HepG2 (cell line): ENCODE measurements at regions not wholly inside any gene's neighbourhood (a gene's known extent, or its start where the extent isn't known, plus 50 kb on each side); places are given as distances from the start of the nearest gene placed in this dataset.

Source experiments
- ATAC-seq: fragments of 200-7000 bp; cut with Tn5 transposase; 3 replicates; pipeline ENCODE4 v1.9.1; 2020; ENCODE audit warnings: mild to moderate bottlenecking, moderate library complexity
- BruUV-seq: library from RNA; stranded (reverse); fragments of 400-500 nt; replicated peaks from 2 replicates; lab custom pipeline; 2021; lab: Mats Ljungman, UMichigan
- CTCF ChIA-PET: fragments of 300-600 bp; formaldehyde crosslinking; extraction: SDS; loops from one replicate; lab custom pipeline; 2021; ENCODE audit warnings: low total read pairs, inconsistent platforms, low intra/inter-chr PET ratio; lab: Yijun Ruan, JAX
- POLR2A ChIA-PET: fragments of 350-600 bp; sonication (Branson Sonifier 250); formaldehyde crosslinking; loops from one replicate; lab custom pipeline; 2020; ENCODE audit warnings: antibody characterized with exemption, inconsistent platforms; lab: Yijun Ruan, JAX
- DNase-seq: peaks from one replicate; pipeline ENCODE4 v3.0.0-alpha.2; 2015; ENCODE audit warnings: low spot score
- FAIRE-seq: peaks from 3 replicates; lab custom pipeline; 2011; peaks lifted over from hg19 to GRCh38; lab: Jason Lieb, UNC
- H2AFZ ChIP-seq: one replicate; pipeline ENCODE4 v1.6.1; 2011; ENCODE audit warnings: low read length, inconsistent platforms
- H3K27ac ChIP-seq: fragments of 300-600 bp; 3 replicates; pipeline ENCODE4 v1.8.0; 2011; ENCODE audit warnings: mixed run types, mild to moderate bottlenecking, mixed read lengths, low read length, inconsistent platforms; ENCODE audit not compliant: insufficient read depth; ENCODE audit errors: extremely low read length
- H3K27me3 ChIP-seq, 2 experiments: fragments of 200-600 bp in 1 of 2; 2 replicates in 1 of 2; 3 replicates in 1 of 2; pipeline versions ENCODE4 v1.6.0 to v1.8.0; 2011; ENCODE audit warnings: low read length in 2 of 2, mild to moderate bottlenecking in 2 of 2, moderate library complexity in 2 of 2, inconsistent platforms in 1 of 2; ENCODE audit not compliant: insufficient read depth in 2 of 2, control insufficient read depth in 1 of 2
- H3K36me3 ChIP-seq, 2 experiments: fragments of 200-600 bp in 1 of 2; replicated peaks in 1 of 2; 2 replicates in 1 of 2; 3 replicates in 1 of 2; pipeline versions ENCODE4 v1.5.1 to v1.8.0; 2011; ENCODE audit warnings: low read length in 2 of 2, inconsistent platforms in 1 of 2; ENCODE audit not compliant: insufficient read depth in 2 of 2, control insufficient read depth in 1 of 2
- H3K4me1 ChIP-seq: 2 replicates; pipeline ENCODE4 v1.5.1; 2012; ENCODE audit warnings: low read length, inconsistent platforms; ENCODE audit not compliant: insufficient read depth
- H3K4me2 ChIP-seq: 2 replicates; pipeline ENCODE4 v1.6.0; 2011; ENCODE audit warnings: low read depth, low read length, inconsistent platforms
- H3K4me3 ChIP-seq, 3 experiments: fragments of 200-600 bp in 1 of 3; sonication (generic), shearing (Covaris generic) in 1 of 3; replicated peaks in 1 of 3; 2 replicates each; pipeline ENCODE4 v1.5.1; 2011 to 2016; ENCODE audit warnings: low read length in 3 of 3, inconsistent platforms in 2 of 3, low read depth in 2 of 3, mild to moderate bottlenecking in 2 of 3, control low read depth in 1 of 3, mixed read lengths in 1 of 3; ENCODE audit not compliant: insufficient read depth in 1 of 3
- H3K79me2 ChIP-seq: one replicate; pipeline ENCODE4 v1.6.1; 2011; ENCODE audit warnings: low read length, inconsistent platforms; ENCODE audit not compliant: insufficient read depth
- H3K9ac ChIP-seq: 2 replicates; pipeline ENCODE4 v1.6.0; 2011; ENCODE audit warnings: mild to moderate bottlenecking, low read depth, low read length, inconsistent platforms; ENCODE audit not compliant: insufficient read depth
- H3K9me3 ChIP-seq: 2 replicates; pipeline ENCODE4 v1.5.1; 2012; ENCODE audit warnings: mild to moderate bottlenecking, low read length
- H4K20me1 ChIP-seq: 2 replicates; pipeline ENCODE4 v1.6.0; 2011; ENCODE audit warnings: inconsistent platforms, mild to moderate bottlenecking, low read length, moderate library complexity; ENCODE audit not compliant: insufficient read depth
- DMAP1 ChIP-seq: IDR thresholded peaks from 2 replicates; pipeline ENCODE4 v1.6.1; 2016
- MTF2 ChIP-seq: sonication (generic); formaldehyde crosslinking; IDR thresholded peaks from 2 replicates; pipeline ENCODE4 v1.5.0; 2020; ENCODE audit warnings: missing genetic modification reagents, borderline replicate concordance
- RARG ChIP-seq: sonication (generic); formaldehyde crosslinking; IDR thresholded peaks from 2 replicates; pipeline ENCODE4 v1.4.0; 2020; ENCODE audit warnings: low read depth, mild to moderate bottlenecking, missing genetic modification reagents
- RFX5 ChIP-seq: IDR thresholded peaks from 2 replicates; pipeline ENCODE4 v1.6.1; 2011; ENCODE audit warnings: low read depth, low read length, improper control_type of control experiment
- ZNF354B ChIP-seq: sonication (generic); formaldehyde crosslinking; IDR thresholded peaks from 2 replicates; pipeline ENCODE4 v1.8.0; 2022; ENCODE audit warnings: mild to moderate bottlenecking, missing genetic modification reagents
- ZNF460 ChIP-seq: sonication (generic); formaldehyde crosslinking; IDR thresholded peaks from 2 replicates; pipeline ENCODE4 v1.5.1; 2020; ENCODE audit warnings: missing genetic modification reagents, mild to moderate bottlenecking, borderline replicate concordance
- ZNF546 ChIP-seq: sonication (generic); formaldehyde crosslinking; conservative IDR thresholded peaks from 2 replicates; pipeline ENCODE4 v1.8.1; 2023; ENCODE audit warnings: mild to moderate bottlenecking, missing genetic modification reagents
- ZNF703 ChIP-seq: sonication (generic); formaldehyde crosslinking; IDR thresholded peaks from 2 replicates; pipeline ENCODE4 v1.5.1; 2020; ENCODE audit warnings: missing genetic modification reagents, mild to moderate bottlenecking, moderate library complexity, borderline replicate concordance
- ZNF775 ChIP-seq: sonication (generic); formaldehyde crosslinking; IDR thresholded peaks from 2 replicates; pipeline ENCODE4 v1.4.0; 2020; ENCODE audit warnings: missing genetic modification reagents, mild to moderate bottlenecking, moderate library complexity, borderline replicate concordance
- WGBS: methylation state at CpG from one replicate; pipeline ENCODE4 v1.1.6; 2017; ENCODE audit warnings: low lambda C conversion rate; 5-methylcytosine and 5-hydroxymethylcytosine counted together
- in situ Hi-C: cut with HindIII; loops from 2 replicates; pipeline ENCODE4 v1.10.0; 2017; ENCODE audit warnings: low pct_unique_long_range_greater_than_20kb; ENCODE audit not compliant: extremely low pct_ligation_motif_present
- intact Hi-C: fragments of 100-400 bp; cut with micrococcal nuclease; formaldehyde crosslinking; loops from one replicate; pipeline ENCODE4 v1.10.0; 2022; ENCODE audit not compliant: unreplicated experiment
- TF ChIP-seq, protein P1 (sequence below): sonication (generic); formaldehyde crosslinking; IDR thresholded peaks from 2 replicates; pipeline ENCODE4 v1.8.1; 2023; ENCODE audit warnings: mild to moderate bottlenecking, moderate library complexity, missing genetic modification reagents
- TF ChIP-seq, protein P2 (sequence below): IDR thresholded peaks from 2 replicates; pipeline ENCODE4 v1.6.1; 2018; ENCODE audit warnings: missing genetic modification reagents
- TF ChIP-seq, protein P3 (sequence below): sonication (generic); formaldehyde crosslinking; IDR thresholded peaks from 2 replicates; pipeline ENCODE4 v1.4.0; 2020; ENCODE audit warnings: mild to moderate bottlenecking, low read depth, missing genetic modification reagents
- TF ChIP-seq, protein P4 (sequence below): fragments of 450-650 bp; IDR thresholded peaks from 2 replicates; pipeline ENCODE4 v1.6.1; 2017
- TF ChIP-seq, protein P5 (sequence below): sonication (generic); formaldehyde crosslinking; IDR thresholded peaks from 2 replicates; pipeline ENCODE4 v1.8.0; 2022; ENCODE audit warnings: mild to moderate bottlenecking, missing genetic modification reagents, moderate library complexity
- TF ChIP-seq, protein P6 (sequence below), 2 experiments: IDR thresholded peaks; 2 replicates each; pipeline ENCODE4 v1.6.1; 2011 to 2012; ENCODE audit warnings: low read length in 2 of 2, borderline replicate concordance in 1 of 2, low read depth in 1 of 2, mild to moderate bottlenecking in 1 of 2, moderate library complexity in 1 of 2

DNA sequence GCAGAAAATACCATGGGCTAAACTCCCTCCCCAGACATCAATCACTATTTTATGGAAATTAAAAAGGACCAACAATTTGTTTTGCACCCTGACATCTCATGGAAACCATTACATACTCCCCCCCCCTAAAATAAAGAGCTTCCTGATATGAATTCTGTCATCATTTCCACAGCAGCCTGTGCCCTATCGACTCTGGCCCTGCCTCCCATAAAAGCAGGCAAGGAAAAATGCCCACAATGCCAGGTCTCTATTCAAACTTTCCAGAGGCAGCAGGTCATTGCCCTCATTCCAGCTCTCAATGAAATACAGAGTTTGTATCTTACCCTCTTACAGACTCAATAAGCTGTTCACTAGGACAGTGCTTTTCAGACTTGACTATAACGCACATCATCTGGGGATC is 254.4 kb upstream of the TANK start:
- no peaks in the 10 kb centered on the region for H3K4me1 ChIP-seq
- 3% methylated on average over 2 of the region's 2 CpGs for WGBS
- no peaks in the 10 kb centered on the region for H3K27me3 ChIP-seq
- ATAC-seq: no peak
- H3K79me2 ChIP-seq: no peaks in the 10 kb centered on the region
- H3K4me2 ChIP-seq: no peak overlapping the region
- H4K20me1 ChIP-seq: no peaks in the 10 kb centered on the region
- H3K9me3 ChIP-seq: no peaks in the 10 kb centered on the region
- ChIA-PET POLR2A (no interaction called here), CTCF (no interaction called here)
- H3K4me3 ChIP-seq: no peak overlapping the region
- no peak overlapping the region for H3K27ac ChIP-seq
- no peak overlapping the region for H3K9ac ChIP-seq
- H3K36me3 ChIP-seq: no peaks in the 10 kb centered on the region
- no peak for DNase-seq
- no peak overlapping the region for H2AFZ ChIP-seq
- intact Hi-C loops (no loop called here), in situ Hi-C loops (no loop called here)
- no TSS peak for BruUV-seq
- FAIRE-seq: no peak
- no peak for TF ChIP-seq ZNF703 (CRISPR knock-in tag)
- no peak for TF ChIP-seq ZNF775 (CRISPR knock-in tag)
- no peak for TF ChIP-seq ZNF546
- TF ChIP-seq, protein P1, sequence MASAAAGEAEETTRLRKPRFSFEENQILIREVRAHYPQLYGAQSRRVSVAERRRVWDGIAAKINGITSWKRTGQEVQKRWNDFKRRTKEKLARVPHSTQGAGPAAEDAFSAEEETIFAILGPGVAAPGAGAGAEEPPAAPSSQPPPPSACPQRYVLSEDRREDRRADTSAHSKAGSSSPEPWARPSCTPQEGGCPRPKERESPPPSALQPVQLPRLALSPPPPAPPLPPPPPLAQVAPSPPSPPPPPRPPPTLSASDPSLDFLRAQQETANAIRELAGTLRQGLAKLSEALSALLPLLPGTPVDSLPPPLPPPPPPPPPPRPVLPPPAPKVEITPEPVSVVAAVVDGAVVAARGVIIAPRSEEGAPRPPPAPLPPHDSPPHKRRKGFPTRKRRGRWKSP: no peak
- TF ChIP-seq DMAP1 (CRISPR knock-in tag): no peak
- TF ChIP-seq, protein P2, sequence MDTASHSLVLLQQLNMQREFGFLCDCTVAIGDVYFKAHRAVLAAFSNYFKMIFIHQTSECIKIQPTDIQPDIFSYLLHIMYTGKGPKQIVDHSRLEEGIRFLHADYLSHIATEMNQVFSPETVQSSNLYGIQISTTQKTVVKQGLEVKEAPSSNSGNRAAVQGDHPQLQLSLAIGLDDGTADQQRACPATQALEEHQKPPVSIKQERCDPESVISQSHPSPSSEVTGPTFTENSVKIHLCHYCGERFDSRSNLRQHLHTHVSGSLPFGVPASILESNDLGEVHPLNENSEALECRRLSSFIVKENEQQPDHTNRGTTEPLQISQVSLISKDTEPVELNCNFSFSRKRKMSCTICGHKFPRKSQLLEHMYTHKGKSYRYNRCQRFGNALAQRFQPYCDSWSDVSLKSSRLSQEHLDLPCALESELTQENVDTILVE: no peak
- no peak for TF ChIP-seq RARG (CRISPR knock-in tag)
- TF ChIP-seq, protein P3, sequence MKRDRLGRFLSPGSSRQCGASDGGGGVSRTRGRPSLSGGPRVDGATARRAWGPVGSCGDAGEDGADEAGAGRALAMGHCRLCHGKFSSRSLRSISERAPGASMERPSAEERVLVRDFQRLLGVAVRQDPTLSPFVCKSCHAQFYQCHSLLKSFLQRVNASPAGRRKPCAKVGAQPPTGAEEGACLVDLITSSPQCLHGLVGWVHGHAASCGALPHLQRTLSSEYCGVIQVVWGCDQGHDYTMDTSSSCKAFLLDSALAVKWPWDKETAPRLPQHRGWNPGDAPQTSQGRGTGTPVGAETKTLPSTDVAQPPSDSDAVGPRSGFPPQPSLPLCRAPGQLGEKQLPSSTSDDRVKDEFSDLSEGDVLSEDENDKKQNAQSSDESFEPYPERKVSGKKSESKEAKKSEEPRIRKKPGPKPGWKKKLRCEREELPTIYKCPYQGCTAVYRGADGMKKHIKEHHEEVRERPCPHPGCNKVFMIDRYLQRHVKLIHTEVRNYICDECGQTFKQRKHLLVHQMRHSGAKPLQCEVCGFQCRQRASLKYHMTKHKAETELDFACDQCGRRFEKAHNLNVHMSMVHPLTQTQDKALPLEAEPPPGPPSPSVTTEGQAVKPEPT (CRISPR knock-in tag): no peak
- no peak for TF ChIP-seq ZNF354B (CRISPR knock-in tag)
- TF ChIP-seq MTF2 (CRISPR knock-in tag): no peak
- TF ChIP-seq, protein P4, sequence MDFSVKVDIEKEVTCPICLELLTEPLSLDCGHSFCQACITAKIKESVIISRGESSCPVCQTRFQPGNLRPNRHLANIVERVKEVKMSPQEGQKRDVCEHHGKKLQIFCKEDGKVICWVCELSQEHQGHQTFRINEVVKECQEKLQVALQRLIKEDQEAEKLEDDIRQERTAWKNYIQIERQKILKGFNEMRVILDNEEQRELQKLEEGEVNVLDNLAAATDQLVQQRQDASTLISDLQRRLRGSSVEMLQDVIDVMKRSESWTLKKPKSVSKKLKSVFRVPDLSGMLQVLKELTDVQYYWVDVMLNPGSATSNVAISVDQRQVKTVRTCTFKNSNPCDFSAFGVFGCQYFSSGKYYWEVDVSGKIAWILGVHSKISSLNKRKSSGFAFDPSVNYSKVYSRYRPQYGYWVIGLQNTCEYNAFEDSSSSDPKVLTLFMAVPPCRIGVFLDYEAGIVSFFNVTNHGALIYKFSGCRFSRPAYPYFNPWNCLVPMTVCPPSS: no peak
- TF ChIP-seq ZNF460 (CRISPR knock-in tag): no peak
- TF ChIP-seq, protein P5, sequence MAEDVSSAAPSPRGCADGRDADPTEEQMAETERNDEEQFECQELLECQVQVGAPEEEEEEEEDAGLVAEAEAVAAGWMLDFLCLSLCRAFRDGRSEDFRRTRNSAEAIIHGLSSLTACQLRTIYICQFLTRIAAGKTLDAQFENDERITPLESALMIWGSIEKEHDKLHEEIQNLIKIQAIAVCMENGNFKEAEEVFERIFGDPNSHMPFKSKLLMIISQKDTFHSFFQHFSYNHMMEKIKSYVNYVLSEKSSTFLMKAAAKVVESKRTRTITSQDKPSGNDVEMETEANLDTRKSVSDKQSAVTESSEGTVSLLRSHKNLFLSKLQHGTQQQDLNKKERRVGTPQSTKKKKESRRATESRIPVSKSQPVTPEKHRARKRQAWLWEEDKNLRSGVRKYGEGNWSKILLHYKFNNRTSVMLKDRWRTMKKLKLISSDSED (CRISPR knock-in tag): no peak
- TF ChIP-seq RFX5: no peak
- TF ChIP-seq, protein P6, sequence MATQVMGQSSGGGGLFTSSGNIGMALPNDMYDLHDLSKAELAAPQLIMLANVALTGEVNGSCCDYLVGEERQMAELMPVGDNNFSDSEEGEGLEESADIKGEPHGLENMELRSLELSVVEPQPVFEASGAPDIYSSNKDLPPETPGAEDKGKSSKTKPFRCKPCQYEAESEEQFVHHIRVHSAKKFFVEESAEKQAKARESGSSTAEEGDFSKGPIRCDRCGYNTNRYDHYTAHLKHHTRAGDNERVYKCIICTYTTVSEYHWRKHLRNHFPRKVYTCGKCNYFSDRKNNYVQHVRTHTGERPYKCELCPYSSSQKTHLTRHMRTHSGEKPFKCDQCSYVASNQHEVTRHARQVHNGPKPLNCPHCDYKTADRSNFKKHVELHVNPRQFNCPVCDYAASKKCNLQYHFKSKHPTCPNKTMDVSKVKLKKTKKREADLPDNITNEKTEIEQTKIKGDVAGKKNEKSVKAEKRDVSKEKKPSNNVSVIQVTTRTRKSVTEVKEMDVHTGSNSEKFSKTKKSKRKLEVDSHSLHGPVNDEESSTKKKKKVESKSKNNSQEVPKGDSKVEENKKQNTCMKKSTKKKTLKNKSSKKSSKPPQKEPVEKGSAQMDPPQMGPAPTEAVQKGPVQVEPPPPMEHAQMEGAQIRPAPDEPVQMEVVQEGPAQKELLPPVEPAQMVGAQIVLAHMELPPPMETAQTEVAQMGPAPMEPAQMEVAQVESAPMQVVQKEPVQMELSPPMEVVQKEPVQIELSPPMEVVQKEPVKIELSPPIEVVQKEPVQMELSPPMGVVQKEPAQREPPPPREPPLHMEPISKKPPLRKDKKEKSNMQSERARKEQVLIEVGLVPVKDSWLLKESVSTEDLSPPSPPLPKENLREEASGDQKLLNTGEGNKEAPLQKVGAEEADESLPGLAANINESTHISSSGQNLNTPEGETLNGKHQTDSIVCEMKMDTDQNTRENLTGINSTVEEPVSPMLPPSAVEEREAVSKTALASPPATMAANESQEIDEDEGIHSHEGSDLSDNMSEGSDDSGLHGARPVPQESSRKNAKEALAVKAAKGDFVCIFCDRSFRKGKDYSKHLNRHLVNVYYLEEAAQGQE (IDR thresholded peaks at IDR 0.05; ENCODE audit: borderline replicate concordance in 1 of 2, low read depth in 1 of 2, low read length in 2 of 2): no peak
